LNCAP (cell line): ENCODE measurements at regions not wholly inside any gene's neighbourhood (a gene's known extent, or its start where the extent isn't known, plus 50 kb on each side); places are given as distances from the start of the nearest gene placed in this dataset.

Experiments
- CTCF ChIP-seq: fragments of 450-650 bp; IDR thresholded peaks from 2 replicates; pipeline ENCODE4 v1.5.1; 2017; ENCODE audit warnings: mild to moderate bottlenecking

GRCh38 chr10:18959369-18959768, 89.2 kb upstream of the MALRD1 start:
- no peak for TF ChIP-seq CTCF

- TF ChIP-seq CTCF, result no peak
Observed at GRCh38 chr10:18960466-18961079, 88.0 kb upstream of the MALRD1 start.

GRCh38 chr10:18968159-18968558, 80.4 kb upstream of the MALRD1 start:
- TF ChIP-seq CTCF, result no peak

GRCh38 chr10:18976696-18977251, 71.8 kb upstream of the MALRD1 start:
- TF ChIP-seq CTCF, result no peak

GRCh38 chr10:18980089-18980629, 68.4 kb upstream of the MALRD1 start:
- TF ChIP-seq CTCF, result no peak

- TF ChIP-seq CTCF, result no peak
Observed at GRCh38 chr10:18984531-18984930, 64.1 kb upstream of the MALRD1 start.

- TF ChIP-seq CTCF, result no peak
Observed at GRCh38 chr10:18988338-18988737, 60.3 kb upstream of the MALRD1 start.
